BJ (cell line): ENCODE measurements at regions not wholly inside any gene's neighbourhood (a gene's known extent, or its start where the extent isn't known, plus 50 kb on each side); places are given as distances from the start of the nearest gene placed in this dataset.

Experiments
- CTCF ChIA-PET: fragments of 350-600 bp; formaldehyde crosslinking; extraction: SDS; loops from one replicate; lab custom pipeline; 2021; ENCODE audit warnings: antibody characterized with exemption, inconsistent platforms; lab: Yijun Ruan, JAX
- POLR2A ChIA-PET: fragments of 300-600 bp; sonication (Branson Sonifier 250); formaldehyde crosslinking; extraction: SDS; loops from one replicate; lab custom pipeline; 2021; ENCODE audit warnings: antibody characterized with exemption; lab: Charles Lee
- DNase-seq: peaks from one replicate; pipeline ENCODE4 v3.0.0-alpha.2; 2011; ENCODE audit warnings: low read depth
- H3K27me3 ChIP-seq: 2 replicates; pipeline ENCODE4 v1.6.0; 2011; ENCODE audit warnings: low read length; ENCODE audit not compliant: control insufficient read depth, insufficient read depth
- H3K36me3 ChIP-seq: 2 replicates; pipeline ENCODE4 v1.5.1; 2011; ENCODE audit warnings: low read length; ENCODE audit not compliant: control insufficient read depth, insufficient read depth
- H3K4me3 ChIP-seq: 2 replicates; pipeline ENCODE4 v1.5.1; 2011; ENCODE audit warnings: low read depth, mild to moderate bottlenecking, control low read depth, low read length
- CTCF ChIP-seq: IDR thresholded peaks from 2 replicates; pipeline ENCODE4 v1.5.1; 2011; ENCODE audit warnings: low read depth, mild to moderate bottlenecking, control low read depth, inconsistent platforms, low read length, moderate library complexity; ENCODE audit not compliant: insufficient read depth

GRCh38 chr9:107971241-107971640, 481.7 kb upstream of the KLF4 start:
- Histone ChIP-seq H3K4me3 (no peak overlapping the region), H3K36me3 (no peaks in the 10 kb centered on the region), H3K27me3 (peaks cover 5% of the 10 kb centered on the region)
- ChIA-PET POLR2A (no interaction called here), CTCF (interaction anchor here (0.7 to 1.4 kb wide), 2 partner anchors 8 to 71 kb away, joined by 3 read pairs; no protein-coding TSS in a partner anchor)
- no peak for DNase-seq
- TF ChIP-seq CTCF: no peak

- CTCF ChIA-PET: interaction anchor here (0.7 kb wide), 1 partner anchor 71 kb away, joined by 3 read pairs; no protein-coding TSS in a partner anchor
- TF ChIP-seq CTCF: no peak
- H3K36me3 ChIP-seq: no peaks in the 10 kb centered on the region
- no peak overlapping the region for H3K4me3 ChIP-seq
- no peak for DNase-seq
- POLR2A ChIA-PET: interaction anchor here (0.5 kb wide), 1 partner anchor 68 kb away, joined by 10 read pairs; no protein-coding TSS in a partner anchor
- H3K27me3 ChIP-seq: peaks cover 5% of the 10 kb centered on the region
These were observed 481.2 kb upstream of the KLF4 start for GRCh38 chr9:107970726-107971125.

GRCh38 chr9:107969727-107970126, 480.2 kb upstream of the KLF4 start:
- TF ChIP-seq CTCF: no peak
- ChIA-PET CTCF (no interaction called here), POLR2A (no interaction called here)
- no peak for DNase-seq
- Histone ChIP-seq H3K36me3 (no peaks in the 10 kb centered on the region), H3K27me3 (peaks cover 5% of the 10 kb centered on the region), H3K4me3 (no peak overlapping the region)

GRCh38 chr9:107969141-107969540, 479.6 kb upstream of the KLF4 start:
- CTCF ChIA-PET: no interaction called here
- TF ChIP-seq CTCF: no peak
- Histone ChIP-seq H3K27me3 (peaks cover 5% of the 10 kb centered on the region), H3K36me3 (no peaks in the 10 kb centered on the region), H3K4me3 (no peak overlapping the region)
- DNase-seq: no peak
- POLR2A ChIA-PET: no interaction called here

GRCh38 chr9:107963246-107963645, 473.7 kb upstream of the KLF4 start:
- POLR2A ChIA-PET: no interaction called here
- Histone ChIP-seq H3K27me3 (peaks cover 4% of the 10 kb centered on the region), H3K4me3 (no peak overlapping the region), H3K36me3 (no peaks in the 10 kb centered on the region)
- CTCF ChIA-PET: interaction anchor here (0.7 to 0.8 kb wide), 2 partner anchors 9 to 472 kb away, joined by 3 read pairs; no protein-coding TSS in a partner anchor
- TF ChIP-seq CTCF: no peak
- DNase-seq: no peak
